GM23338 (cell line): ENCODE measurements at regions not wholly inside any gene's neighbourhood (a gene's known extent, or its start where the extent isn't known, plus 50 kb on each side); places are given as distances from the start of the nearest gene placed in this dataset.

Source experiments
- CREB1 ChIP-seq: fragments of 250-450 bp; sonication (Bioruptor Pico); IDR thresholded peaks from 2 replicates; pipeline ENCODE4 v1.5.0; 2020; ENCODE audit warnings: low read depth, mild to moderate bottlenecking, moderate library complexity
- CTCF ChIP-seq, 2 experiments: fragments of 200-600 bp in 1 of 2; sonication (generic) in 1 of 2; conservative IDR thresholded peaks; 2 replicates each; pipeline versions ENCODE4 v1.5.1 to v1.6.1; 2016 to 2017; ENCODE audit warnings: antibody characterized with exemption in 2 of 2, low read depth in 2 of 2, mild to moderate bottlenecking in 2 of 2, moderate library complexity in 1 of 2
- EZH2 ChIP-seq: fragments of 200-600 bp; sonication (generic); IDR thresholded peaks from one replicate; pipeline ENCODE4 v1.8.0; 2017; ENCODE audit warnings: antibody characterized with exemption, mild to moderate bottlenecking, low read depth; ENCODE audit not compliant: unreplicated experiment
- REST ChIP-seq: IDR thresholded peaks from one replicate; pipeline ENCODE4 v1.6.1; 2018; ENCODE audit warnings: antibody characterized with exemption; ENCODE audit not compliant: unreplicated experiment

- TF ChIP-seq CTCF (conservative IDR thresholded peaks at IDR 0.05; ENCODE audit: low read depth in 2 of 2) (no peak), EZH2 (no peak), REST (no peak), CREB1 (CRISPR knock-in tag) (no peak)
Measured at GRCh38 chr9:82418334-82418733, 429.8 kb downstream of the SPATA31D1 start.
